Suppressor macrophage treated with lipopolysaccharide for 4 hours (primary cell): ENCODE measurements at regions not wholly inside any gene's neighbourhood (a gene's known extent, or its start where the extent isn't known, plus 50 kb on each side); places are given as distances from the start of the nearest gene placed in this dataset.
"Not testable (repeated sequence)": the region's sequence is repeated elsewhere in the genome, so short reads cannot be mapped to it uniquely, and the experiment has no call there.

Experiments
- DNase-seq: peaks from one replicate; pipeline ENCODE4 v3.0.0-alpha.2; 2020

DNA sequence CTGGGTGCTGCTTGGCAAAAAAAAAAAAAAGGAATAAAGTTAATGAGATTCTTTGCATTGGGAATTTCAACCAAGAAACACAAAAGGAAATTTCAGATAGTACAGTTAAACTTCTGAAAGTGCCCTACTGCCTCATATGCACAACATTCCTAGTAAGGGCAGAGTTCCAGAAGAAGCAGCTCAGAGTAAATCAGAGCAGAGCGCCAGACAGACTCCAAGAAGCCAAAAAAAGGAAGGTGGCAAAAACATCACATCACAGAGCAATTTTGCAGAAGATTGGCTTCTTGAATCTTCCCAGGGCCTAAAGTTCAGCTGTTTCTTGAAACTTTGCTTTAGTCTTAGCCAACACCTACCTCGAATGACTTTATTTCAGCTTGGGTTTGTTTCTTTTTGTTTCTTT lies 544.1 kb downstream of the XPNPEP1 start:
- no peak for DNase-seq

DNA sequence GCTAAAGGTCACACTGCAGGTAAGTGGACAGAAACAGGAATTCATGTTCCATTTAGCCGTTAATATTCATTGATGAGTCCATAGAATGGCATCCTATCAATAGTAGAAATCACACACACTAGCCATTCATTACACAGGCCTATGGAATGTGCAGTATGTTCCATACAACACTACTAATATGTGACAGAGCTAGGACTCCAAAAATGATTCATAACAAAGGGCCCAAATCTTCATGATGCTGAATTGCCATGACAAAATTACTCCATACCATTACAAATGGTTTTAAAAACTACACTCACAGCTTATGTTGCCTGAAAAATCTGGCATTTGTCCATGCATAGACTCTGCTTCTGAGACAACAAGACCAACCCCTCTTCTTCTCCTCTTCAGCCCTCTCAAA lies 549.1 kb downstream of the XPNPEP1 start:
- no peak for DNase-seq

DNA sequence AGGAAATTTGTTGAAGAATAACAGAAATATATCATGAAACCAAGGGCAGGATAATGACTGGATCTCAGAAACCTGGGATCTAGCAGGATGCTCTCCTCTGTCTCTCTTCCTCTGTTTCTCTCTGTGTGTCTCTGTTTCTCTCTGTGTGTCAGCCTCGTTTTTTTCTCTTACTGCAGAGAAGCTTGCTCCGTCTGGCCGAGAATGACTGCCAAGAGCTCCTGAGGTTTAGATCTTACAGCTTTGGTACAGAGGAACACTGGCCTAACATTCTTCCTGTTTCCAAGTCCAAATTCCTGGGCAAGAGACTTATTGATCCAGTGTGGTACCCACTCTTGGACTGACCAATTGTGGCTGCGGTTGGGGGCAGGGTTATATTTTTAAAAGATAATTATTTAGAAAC lies 564.0 kb downstream of the XPNPEP1 start:
- no peak for DNase-seq

GRCh38 chr10:109358325-109358724 lies 565.0 kb downstream of the XPNPEP1 start:
- DNase-seq, result no peak

DNA sequence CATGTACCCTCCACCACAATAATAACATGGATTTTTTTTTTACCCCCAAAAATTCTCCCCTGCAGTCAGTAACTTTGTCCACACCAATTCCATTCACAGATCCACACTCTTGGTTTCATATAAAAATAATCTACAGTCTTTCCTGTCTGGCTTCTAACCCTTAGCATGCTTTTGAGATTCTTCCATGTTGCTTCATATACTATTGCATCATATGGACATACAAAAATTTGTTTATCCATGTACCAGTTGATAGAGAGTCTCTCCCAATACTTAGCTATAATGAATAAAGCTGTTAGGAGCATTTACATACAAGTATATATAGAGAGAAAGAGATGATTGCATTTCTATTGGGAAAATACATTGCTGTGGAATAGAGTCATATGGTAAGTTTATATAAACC lies 575.0 kb downstream of the XPNPEP1 start:
- no peak for DNase-seq

DNA sequence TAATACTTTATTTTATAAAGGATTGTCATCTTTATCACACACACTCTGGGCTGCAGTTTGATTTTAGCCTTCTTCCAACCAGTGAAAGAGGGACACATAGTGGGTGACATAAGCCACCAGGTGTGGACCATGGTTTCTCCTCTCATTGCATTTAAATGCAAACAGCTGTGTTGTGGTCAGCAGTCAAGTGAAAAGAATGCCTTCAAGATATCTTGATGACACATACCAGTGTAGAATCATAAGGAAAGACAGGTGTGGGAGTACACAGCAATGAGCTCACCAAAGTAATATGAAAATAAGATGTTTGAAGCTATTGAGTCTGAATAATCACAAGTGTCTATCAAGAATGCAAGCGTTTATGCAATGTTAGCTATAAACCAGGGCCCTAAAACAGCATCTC lies 580.0 kb downstream of the XPNPEP1 start:
- DNase-seq, result no peak

DNA sequence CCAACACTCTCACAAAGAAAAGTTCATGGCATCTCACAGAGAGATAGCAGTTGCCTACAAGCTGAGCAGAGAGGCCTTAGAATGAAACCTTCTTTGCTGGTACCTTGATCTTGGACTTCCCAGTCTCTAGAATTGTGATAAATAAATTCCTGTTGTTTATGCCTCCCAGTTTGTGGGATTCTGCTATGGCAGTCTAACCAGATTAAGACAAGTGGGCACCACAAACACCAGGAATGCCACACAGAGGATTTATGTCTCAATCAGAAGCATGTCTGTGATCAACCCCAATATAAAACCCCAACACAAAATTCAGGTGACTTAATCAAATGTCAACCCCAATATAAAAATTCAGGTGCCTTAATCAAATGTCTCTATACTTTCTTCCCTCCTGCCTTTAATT lies 581.3 kb downstream of the XPNPEP1 start:
- DNase-seq, result no peak

GRCh38 chr10:109328001-109328400 lies 595.3 kb downstream of the XPNPEP1 start:
- no peak for DNase-seq

GRCh38 chr10:109327266-109327665 lies 596.0 kb downstream of the XPNPEP1 start:
- no peak for DNase-seq

DNA sequence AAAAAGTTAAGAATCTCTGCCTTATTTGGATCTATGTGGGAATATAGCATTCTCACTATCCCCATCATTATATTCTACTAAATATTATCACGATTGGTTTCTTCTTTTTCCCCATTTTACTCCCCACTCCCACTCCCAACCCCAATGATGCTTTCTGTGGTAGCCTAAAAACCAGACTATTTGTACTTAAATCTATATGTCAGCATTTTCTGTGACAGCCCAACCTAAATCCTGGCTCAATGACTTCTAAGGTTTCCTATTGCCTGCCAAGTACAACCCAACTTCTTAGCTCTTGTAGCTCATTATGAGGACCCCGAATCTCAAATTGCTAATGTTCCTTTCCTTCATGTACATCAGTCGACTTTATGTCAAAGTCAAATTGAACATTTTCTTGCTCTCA lies 598.6 kb downstream of the XPNPEP1 start:
- no peak for DNase-seq

GRCh38 chr10:109317746-109318366 lies 605.5 kb downstream of the XPNPEP1 start:
- no peak for DNase-seq

- not testable (repeated sequence) for DNase-seq
Measured at GRCh38 chr10:109314016-109314415, 609.3 kb downstream of the XPNPEP1 start.

- not testable (repeated sequence) for DNase-seq
Measured at GRCh38 chr10:109312555-109312954, 610.8 kb downstream of the XPNPEP1 start.

DNA sequence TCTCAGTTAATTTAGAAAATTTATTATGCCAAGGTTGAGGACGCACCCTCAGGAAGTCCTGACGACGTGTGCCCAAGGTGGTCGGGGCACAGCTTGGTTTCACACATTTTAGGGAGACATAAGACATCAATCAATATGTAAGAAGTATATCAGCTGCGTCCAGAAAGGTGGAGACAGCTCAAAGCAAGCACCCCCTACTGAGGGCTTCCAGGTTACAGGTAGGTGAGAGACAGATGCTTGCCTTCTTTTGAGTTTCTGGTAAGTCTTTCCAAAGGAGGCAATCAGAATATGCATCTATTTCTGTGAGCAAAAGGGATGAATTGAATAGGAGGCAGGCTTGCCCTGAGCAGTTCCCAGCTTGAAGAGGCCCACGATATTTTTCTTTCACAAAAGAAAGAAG lies 614.3 kb downstream of the XPNPEP1 start:
- DNase-seq, result no peak

DNA sequence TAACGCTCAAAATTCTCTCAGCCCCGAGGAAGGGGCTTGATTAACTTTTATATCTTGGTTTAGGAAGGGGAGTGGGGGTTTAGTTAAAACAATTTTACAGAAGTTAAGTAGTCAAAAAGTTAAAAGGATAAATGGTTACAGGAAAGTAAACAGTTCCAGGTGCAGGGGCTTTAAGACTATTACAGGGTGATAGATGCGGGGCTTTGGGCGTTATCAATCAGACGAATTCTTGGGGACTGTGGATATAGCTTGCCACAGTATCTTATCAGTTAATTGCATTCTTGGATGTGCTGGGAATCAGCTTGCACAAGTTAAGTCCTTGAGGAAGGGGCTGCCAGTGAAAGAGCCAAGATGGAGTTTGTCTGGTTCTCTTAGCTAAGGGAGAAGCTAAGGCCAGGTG lies 616.2 kb downstream of the XPNPEP1 start:
- not testable (repeated sequence) for DNase-seq

DNA sequence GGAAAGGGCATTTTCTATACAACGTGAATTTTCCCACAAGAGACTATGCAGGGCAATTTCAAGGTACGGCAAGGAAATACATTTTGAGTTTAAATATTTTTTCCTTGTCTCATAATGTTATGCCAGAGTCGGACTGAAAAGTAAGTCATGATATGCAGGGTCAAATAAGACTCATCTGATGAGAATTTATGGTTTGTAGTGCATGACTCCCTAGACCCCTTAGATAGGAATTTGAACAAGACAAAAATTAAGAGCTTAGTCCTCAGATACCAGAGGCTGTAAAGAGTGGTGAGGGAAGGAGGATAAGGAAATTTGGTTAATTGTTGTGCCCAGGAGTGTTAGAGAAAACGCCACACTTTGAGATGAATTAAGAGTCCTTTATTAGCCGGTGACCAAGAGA lies 616.6 kb downstream of the XPNPEP1 start:
- no peak for DNase-seq

DNA sequence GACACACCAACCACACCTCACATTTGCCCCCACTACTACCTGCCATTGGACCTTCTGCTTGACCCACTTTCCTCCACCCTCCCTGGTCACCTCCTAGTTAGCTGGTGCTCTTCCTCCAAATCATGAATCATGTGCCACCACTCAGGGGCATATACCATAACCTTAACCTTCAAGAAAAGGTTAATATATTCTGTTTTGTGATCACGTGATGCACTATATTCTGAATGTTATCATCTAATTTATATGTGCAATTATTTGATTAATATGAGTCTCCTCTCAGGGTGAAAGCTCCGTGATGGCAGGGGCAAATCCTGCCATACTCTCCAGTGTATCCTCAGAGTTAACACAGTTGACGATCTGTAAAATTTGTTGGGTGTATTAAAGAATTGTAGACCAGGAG lies 635.5 kb downstream of the XPNPEP1 start:
- no peak for DNase-seq

DNA sequence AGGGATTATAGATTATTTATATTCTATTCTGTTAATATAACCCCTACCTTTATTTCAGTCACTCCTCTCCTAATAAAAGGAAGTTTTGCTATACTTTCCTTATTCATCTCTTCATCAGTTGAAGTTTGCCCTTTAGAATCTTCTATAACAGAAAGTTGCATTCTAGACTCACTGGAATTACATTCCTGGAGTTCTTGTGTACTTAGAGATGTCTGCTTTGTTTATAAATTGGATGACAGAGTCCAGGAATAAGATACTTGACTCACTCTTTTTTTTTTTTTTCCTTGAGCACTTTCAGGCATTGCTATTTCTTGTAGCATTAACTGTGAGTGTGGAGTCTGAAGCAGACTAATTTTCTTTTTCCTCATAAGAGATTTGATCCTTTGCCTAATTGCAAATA lies 640.8 kb downstream of the XPNPEP1 start:
- DNase-seq, result no peak

GRCh38 chr10:109281347-109281746 lies 642.0 kb downstream of the XPNPEP1 start:
- DNase-seq, result no peak

GRCh38 chr10:109280837-109281236 lies 642.5 kb downstream of the XPNPEP1 start:
- no peak for DNase-seq

- no peak for DNase-seq
Measured at GRCh38 chr10:109277456-109277855, 645.9 kb downstream of the XPNPEP1 start.

DNA sequence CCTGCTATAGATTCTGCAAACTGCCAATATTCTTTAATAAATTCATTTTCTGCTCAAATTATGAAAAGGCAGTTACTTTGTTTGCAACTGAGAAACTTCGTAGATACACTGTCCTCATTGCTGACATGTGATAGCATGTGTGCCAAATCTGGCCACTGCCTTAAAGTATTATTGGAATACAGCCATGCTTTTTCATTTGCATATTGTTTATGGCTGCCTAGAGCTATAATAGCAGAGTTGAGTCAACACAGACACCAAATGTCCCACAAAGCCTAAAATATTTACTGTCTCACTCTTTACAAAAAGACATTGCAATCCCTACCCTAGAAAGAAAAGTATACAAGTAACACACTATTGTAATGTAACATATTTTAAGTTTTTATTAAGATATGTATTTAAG lies 647.4 kb downstream of the XPNPEP1 start:
- DNase-seq, result no peak

DNA sequence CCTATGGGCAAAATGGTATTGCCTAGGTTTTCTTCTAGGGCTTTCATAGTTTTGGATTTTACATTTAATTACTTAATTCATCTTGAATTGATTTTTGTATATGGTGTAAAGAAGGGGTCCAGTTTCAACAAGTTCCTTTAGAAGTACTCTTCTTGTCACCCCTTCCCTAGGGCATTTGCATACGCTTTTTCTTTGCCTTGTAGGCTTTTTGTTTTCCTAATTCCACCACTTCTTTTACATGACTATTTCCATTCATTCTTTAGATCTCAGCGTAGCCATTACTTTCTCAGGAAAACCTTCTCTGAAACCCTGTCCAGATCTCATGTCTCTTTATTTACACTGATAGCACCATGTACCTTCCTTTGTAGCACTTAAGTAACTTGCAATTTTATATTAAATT lies 648.6 kb downstream of the XPNPEP1 start:
- DNase-seq, result no peak

- DNase-seq, result no peak
Measured at GRCh38 chr10:109270173-109270572, 653.1 kb downstream of the XPNPEP1 start.

- no peak for DNase-seq
Measured at GRCh38 chr10:109264004-109264403, 659.3 kb downstream of the XPNPEP1 start.

DNA sequence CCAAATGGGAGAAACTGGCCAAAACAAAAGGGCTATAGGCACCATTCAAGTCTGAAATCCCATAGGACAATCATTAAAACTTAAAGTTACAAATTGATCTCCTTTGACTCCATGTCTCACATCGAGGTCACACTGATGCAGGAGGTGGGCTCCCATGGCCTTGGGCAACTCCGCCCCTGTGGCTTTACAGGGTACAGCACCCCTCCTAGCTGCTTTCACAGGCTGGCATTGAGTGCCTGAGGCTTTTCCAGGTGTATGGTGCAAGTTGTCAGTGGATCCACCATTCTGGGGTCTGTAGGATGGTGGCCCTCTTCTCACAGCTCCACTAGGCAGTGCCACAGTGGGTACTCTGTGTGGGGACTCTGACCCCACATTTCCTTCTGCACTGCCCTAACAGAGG lies 662.1 kb downstream of the XPNPEP1 start:
- DNase-seq, result no peak
